ENCODE measurements at regions not wholly inside any gene's neighbourhood (a gene's known extent, or its start where the extent isn't known, plus 50 kb on each side); places are given as distances from the start of the nearest gene placed in this dataset.

GRCh38 chr2:182622231-182622630 lies 93.8 kb upstream of the DNAJC10 start:
- TF ChIP-seq EZH2 (IDR thresholded peaks at IDR 0.05; ENCODE audit: borderline replicate concordance, insufficient read depth, low read length, poor library complexity, severe bottlenecking) (no peak), REST (IDR thresholded peaks at IDR 0.05; ENCODE audit: borderline replicate concordance) (no peak), CTCF (IDR thresholded peaks at IDR 0.05; ENCODE audit: poor library complexity, severe bottlenecking) (no peak), POLR2AphosphoS5 (IDR thresholded peaks at IDR 0.05) (no peak)

Measured in neural cell (in vitro differentiated cells).